Breast epithelium (tissue), 3 donors: ENCODE measurements at regions not wholly inside any gene's neighbourhood (a gene's known extent, or its start where the extent isn't known, plus 50 kb on each side); places are given as distances from the start of the nearest gene placed in this dataset.

ENCODE experiments used
- POLR2A ChIP-seq: fragments of 450-650 bp; IDR thresholded peaks from one replicate; pipeline ENCODE4 v1.6.1; 2016; ENCODE audit warnings: antibody characterized with exemption, mild to moderate bottlenecking, moderate library complexity
- POLR2AphosphoS5 ChIP-seq, 3 donors: sonication (generic); formaldehyde crosslinking; IDR thresholded peaks; one replicate each; pipeline ENCODE4 v1.6.1; 2017; ENCODE audit warnings: antibody characterized with exemption in 3 of 3
- TF ChIP-seq, protein P1 (sequence below), 3 donors: fragments of 450-650 bp; IDR thresholded peaks; one replicate each; pipeline ENCODE4 v1.5.1; 2016 to 2017; ENCODE audit warnings: antibody characterized with exemption in 3 of 3, mild to moderate bottlenecking in 3 of 3, moderate library complexity in 3 of 3

- TF ChIP-seq, protein P1, sequence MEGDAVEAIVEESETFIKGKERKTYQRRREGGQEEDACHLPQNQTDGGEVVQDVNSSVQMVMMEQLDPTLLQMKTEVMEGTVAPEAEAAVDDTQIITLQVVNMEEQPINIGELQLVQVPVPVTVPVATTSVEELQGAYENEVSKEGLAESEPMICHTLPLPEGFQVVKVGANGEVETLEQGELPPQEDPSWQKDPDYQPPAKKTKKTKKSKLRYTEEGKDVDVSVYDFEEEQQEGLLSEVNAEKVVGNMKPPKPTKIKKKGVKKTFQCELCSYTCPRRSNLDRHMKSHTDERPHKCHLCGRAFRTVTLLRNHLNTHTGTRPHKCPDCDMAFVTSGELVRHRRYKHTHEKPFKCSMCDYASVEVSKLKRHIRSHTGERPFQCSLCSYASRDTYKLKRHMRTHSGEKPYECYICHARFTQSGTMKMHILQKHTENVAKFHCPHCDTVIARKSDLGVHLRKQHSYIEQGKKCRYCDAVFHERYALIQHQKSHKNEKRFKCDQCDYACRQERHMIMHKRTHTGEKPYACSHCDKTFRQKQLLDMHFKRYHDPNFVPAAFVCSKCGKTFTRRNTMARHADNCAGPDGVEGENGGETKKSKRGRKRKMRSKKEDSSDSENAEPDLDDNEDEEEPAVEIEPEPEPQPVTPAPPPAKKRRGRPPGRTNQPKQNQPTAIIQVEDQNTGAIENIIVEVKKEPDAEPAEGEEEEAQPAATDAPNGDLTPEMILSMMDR (IDR thresholded peaks at IDR 0.05), result no peak
- TF ChIP-seq POLR2A (no peak), POLR2AphosphoS5 (IDR thresholded peaks at IDR 0.05) (no peak)
These were observed 132.3 kb upstream of the CRIM1 start for GRCh38 chr2:36223259-36223658.
